ENCODE measurements at regions not wholly inside any gene's neighbourhood (a gene's known extent, or its start where the extent isn't known, plus 50 kb on each side); places are given as distances from the start of the nearest gene placed in this dataset.
"Not testable (repeated sequence)": the region's sequence is repeated elsewhere in the genome, so short reads cannot be mapped to it uniquely, and the experiment has no call there.

GRCh38 chr5:7250004-7250403 lies 145.9 kb upstream of the ADCY2 start:
- peak; percentile 30 for DNase-seq
- Histone ChIP-seq H3K4me1 (peaks cover 6% of the 10 kb centered on the region), H3K9me3 (no peaks in the 10 kb centered on the region), H3K27me3 (no peaks in the 10 kb centered on the region), H3K36me3 (ENCODE audit: low read depth, missing control alignments) (no peaks in the 10 kb centered on the region), H3K4me3 (no peak overlapping the region), H3K27ac (no peak overlapping the region)
- intact Hi-C loops (cut with DNase I; ENCODE audit: low total_unique reads) = no loop called here
- no peak for TF ChIP-seq POLR2A (IDR thresholded peaks at IDR 0.05)
- TF ChIP-seq CTCF (IDR thresholded peaks at IDR 0.05) = no peak
- 70 to 76% methylated on average over 2 of the region's 2 CpGs for WGBS, 2 donors

- peaks cover 6% of the 10 kb centered on the region for H3K4me1 ChIP-seq
- WGBS, 2 donors = 80 to 88% methylated on average over 3 of the region's 3 CpGs
- no peaks in the 10 kb centered on the region for H3K9me3 ChIP-seq
- TF ChIP-seq POLR2A (IDR thresholded peaks at IDR 0.05) = no peak
- no peak for TF ChIP-seq CTCF (IDR thresholded peaks at IDR 0.05)
- H3K27ac ChIP-seq = no peak overlapping the region
- no peaks in the 10 kb centered on the region for H3K27me3 ChIP-seq
- no peak overlapping the region for H3K4me3 ChIP-seq
- H3K36me3 ChIP-seq (ENCODE audit: low read depth, missing control alignments) = no peaks in the 10 kb centered on the region
- intact Hi-C loops (cut with DNase I; ENCODE audit: low total_unique reads) = no loop called here
- DNase-seq = no peak
These were observed 145.3 kb upstream of the ADCY2 start for GRCh38 chr5:7250611-7251010.

- Histone ChIP-seq H3K27ac (no peak overlapping the region), H3K27me3 (no peaks in the 10 kb centered on the region), H3K9me3 (no peaks in the 10 kb centered on the region), H3K4me1 (peaks cover 6% of the 10 kb centered on the region), H3K4me3 (no peak overlapping the region), H3K36me3 (ENCODE audit: low read depth, missing control alignments) (no peaks in the 10 kb centered on the region)
- WGBS, 2 donors = 46 to 68% methylated on average over 4 of the region's 4 CpGs
- TF ChIP-seq CTCF (IDR thresholded peaks at IDR 0.05) = no peak
- TF ChIP-seq POLR2A (IDR thresholded peaks at IDR 0.05) = no peak
- intact Hi-C loops (cut with DNase I; ENCODE audit: low total_unique reads) = no loop called here
- DNase-seq = no peak
These were observed 144.8 kb upstream of the ADCY2 start for GRCh38 chr5:7251132-7251531.

GRCh38 chr5:7261049-7261448 lies 134.9 kb upstream of the ADCY2 start:
- H3K27ac ChIP-seq = no peak overlapping the region
- no peaks in the 10 kb centered on the region for H3K36me3 ChIP-seq (ENCODE audit: low read depth, missing control alignments)
- H3K4me1 ChIP-seq = no peaks in the 10 kb centered on the region
- no peaks in the 10 kb centered on the region for H3K9me3 ChIP-seq
- H3K4me3 ChIP-seq = no peak overlapping the region
- 25 to 34% methylated on average over 6 of the region's 6 CpGs for WGBS, 2 donors
- TF ChIP-seq POLR2A (IDR thresholded peaks at IDR 0.05) (no peak), CTCF (IDR thresholded peaks at IDR 0.05) (peak in 2 of 3 experiments; percentile 38 to 52)
- no peaks in the 10 kb centered on the region for H3K27me3 ChIP-seq
- peak; percentile 34 for DNase-seq
- intact Hi-C loops (cut with DNase I; ENCODE audit: low total_unique reads) = no loop called here

- WGBS, 2 donors = 94 to 95% methylated on average over 2 of the region's 2 CpGs
- no peak overlapping the region for H3K4me3 ChIP-seq
- no peaks in the 10 kb centered on the region for H3K27me3 ChIP-seq
- no peak overlapping the region for H3K27ac ChIP-seq
- TF ChIP-seq POLR2A (IDR thresholded peaks at IDR 0.05) (no peak), CTCF (IDR thresholded peaks at IDR 0.05) (no peak)
- H3K4me1 ChIP-seq = no peaks in the 10 kb centered on the region
- H3K36me3 ChIP-seq (ENCODE audit: low read depth, missing control alignments) = no peaks in the 10 kb centered on the region
- intact Hi-C loops (cut with DNase I; ENCODE audit: low total_unique reads) = no loop called here
- no peak for DNase-seq
- no peaks in the 10 kb centered on the region for H3K9me3 ChIP-seq
These were observed 134.0 kb upstream of the ADCY2 start for GRCh38 chr5:7261900-7262299.

- H3K4me1 ChIP-seq; H3K27me3 ChIP-seq; H3K4me3 ChIP-seq; intact Hi-C loops (cut with DNase I; ENCODE audit: low total_unique reads); DNase-seq; H3K27ac ChIP-seq; H3K9me3 ChIP-seq; H3K36me3 ChIP-seq (ENCODE audit: low read depth, missing control alignments): not testable (repeated sequence)
- 81 to 82% methylated on average over 4 of the region's 4 CpGs for WGBS, 2 donors
These were observed 132.4 kb upstream of the ADCY2 start for GRCh38 chr5:7263398-7264015.

GRCh38 chr5:7265776-7266175 lies 130.2 kb upstream of the ADCY2 start:
- intact Hi-C loops (cut with DNase I; ENCODE audit: low total_unique reads); H3K27ac ChIP-seq; H3K4me3 ChIP-seq; DNase-seq; H3K9me3 ChIP-seq; H3K36me3 ChIP-seq (ENCODE audit: low read depth, missing control alignments); H3K27me3 ChIP-seq; H3K4me1 ChIP-seq: not testable (repeated sequence)
- WGBS, 2 donors = 94 to 95% methylated on average over 12 to 15 of the region's 17 CpGs
